SK-N-SH (cell line): ENCODE measurements at regions not wholly inside any gene's neighbourhood (a gene's known extent, or its start where the extent isn't known, plus 50 kb on each side); places are given as distances from the start of the nearest gene placed in this dataset.

Experiments
- CTCF ChIP-seq: fragments of 200-600 bp; sonication (generic); IDR thresholded peaks from 2 replicates; pipeline ENCODE4 v1.6.1; 2017; ENCODE audit warnings: antibody characterized with exemption, mild to moderate bottlenecking, moderate library complexity
- EP300 ChIP-seq, 2 experiments: IDR thresholded peaks; 2 replicates each; pipeline versions ENCODE4 v1.4.0 to v1.6.1; 2012; ENCODE audit warnings: borderline replicate concordance in 1 of 2, low read depth in 1 of 2, low read length in 1 of 2
- EZH2phosphoT487 ChIP-seq: fragments of 200-600 bp; sonication (generic); IDR thresholded peaks from 2 replicates; pipeline ENCODE4 v1.6.1; 2017; ENCODE audit warnings: low read depth, mixed run types, mild to moderate bottlenecking, antibody characterized with exemption, moderate library complexity, borderline replicate concordance
- MAX ChIP-seq: IDR thresholded peaks from 2 replicates; pipeline ENCODE4 v1.4.0; 2012; ENCODE audit warnings: low read depth
- RAD21 ChIP-seq: IDR thresholded peaks from 2 replicates; pipeline ENCODE4 v1.6.1; 2012; ENCODE audit warnings: mild to moderate bottlenecking, low read length
- SIN3A ChIP-seq: IDR thresholded peaks from 2 replicates; pipeline ENCODE4 v1.6.1; 2012; ENCODE audit warnings: low read depth, mild to moderate bottlenecking, low read length, moderate library complexity, borderline replicate concordance
- SMC3 ChIP-seq: IDR thresholded peaks from 2 replicates; pipeline ENCODE4 v1.6.1; 2012; ENCODE audit warnings: low read depth, low read length, improper control_type of control experiment
- TAF1 ChIP-seq: IDR thresholded peaks from 2 replicates; pipeline ENCODE4 v1.6.1; 2012; ENCODE audit warnings: low read depth, mild to moderate bottlenecking, low read length, moderate library complexity, borderline replicate concordance
- YY1 ChIP-seq: IDR thresholded peaks from 2 replicates; pipeline ENCODE4 v1.4.0; 2012; ENCODE audit warnings: low read depth, mild to moderate bottlenecking
- ZBTB33 ChIP-seq: IDR thresholded peaks from 2 replicates; pipeline ENCODE4 v1.4.0; 2012; ENCODE audit warnings: low read depth, borderline replicate concordance

GRCh38 chr6:88236612-88237360 lies 70.6 kb upstream of the CNR1 start:
- TF ChIP-seq ZBTB33 (no peak), EP300 (IDR thresholded peaks at IDR 0.05; ENCODE audit: borderline replicate concordance in 1 of 2, low read depth in 1 of 2, low read length in 1 of 2) (no peak), EZH2phosphoT487 (no peak), CTCF (no peak), SIN3A (no peak), MAX (no peak), SMC3 (no peak), TAF1 (no peak), YY1 (no peak), RAD21 (no peak)
